GM12892 (cell line): ENCODE measurements at regions not wholly inside any gene's neighbourhood (a gene's known extent, or its start where the extent isn't known, plus 50 kb on each side); places are given as distances from the start of the nearest gene placed in this dataset.

Source experiments
- POLR2A ChIP-seq: IDR thresholded peaks from 2 replicates; pipeline ENCODE4 v1.6.1; 2011; ENCODE audit warnings: low read depth, low read length, control low read depth
- POLR2AphosphoS5 ChIP-seq: IDR thresholded peaks from 2 replicates; pipeline ENCODE4 v1.6.1; 2011; ENCODE audit warnings: low read depth, low read length, control low read depth

DNA sequence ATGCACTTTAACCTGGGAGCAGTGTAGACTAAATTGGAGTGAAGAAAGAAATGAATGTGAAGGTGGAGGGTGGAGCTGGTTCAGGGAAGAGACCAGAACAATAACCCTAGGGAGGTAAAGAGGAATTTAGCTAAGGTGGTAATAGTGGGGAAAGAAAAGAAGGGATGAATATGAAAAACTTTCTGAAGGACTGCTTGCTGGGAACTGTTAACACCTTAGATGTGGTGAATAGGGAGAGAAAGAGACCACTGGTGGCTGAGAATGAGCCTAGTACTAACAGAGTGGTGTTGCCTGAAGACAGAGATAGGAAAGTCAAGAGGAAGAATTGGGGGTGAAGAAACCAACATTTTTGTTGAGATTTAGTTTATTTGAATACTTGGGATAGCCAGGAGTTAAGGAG is 78.4 kb upstream of the HS3ST5 start:
- TF ChIP-seq POLR2A (no peak), POLR2AphosphoS5 (no peak)
